Prostate gland (tissue), 2 donors: ENCODE measurements at regions not wholly inside any gene's neighbourhood (a gene's known extent, or its start where the extent isn't known, plus 50 kb on each side); places are given as distances from the start of the nearest gene placed in this dataset.

Experiments used
- POLR2A ChIP-seq: fragments of 450-650 bp; IDR thresholded peaks from one replicate; pipeline ENCODE4 v1.6.1; 2016; ENCODE audit warnings: antibody characterized with exemption, mild to moderate bottlenecking
- TF ChIP-seq, protein P1 (sequence below), 4 experiments: fragments of 200-600 bp in 2 of 4; fragments of 450-650 bp in 2 of 4; sonication (generic) in 2 of 4; IDR thresholded peaks; 1 replicate in 3 of 4; 2 replicates in 1 of 4; pipeline ENCODE4 v1.5.1; 2016 to 2019; ENCODE audit warnings: antibody characterized with exemption in 4 of 4, mild to moderate bottlenecking in 2 of 4, moderate library complexity in 2 of 4

DNA sequence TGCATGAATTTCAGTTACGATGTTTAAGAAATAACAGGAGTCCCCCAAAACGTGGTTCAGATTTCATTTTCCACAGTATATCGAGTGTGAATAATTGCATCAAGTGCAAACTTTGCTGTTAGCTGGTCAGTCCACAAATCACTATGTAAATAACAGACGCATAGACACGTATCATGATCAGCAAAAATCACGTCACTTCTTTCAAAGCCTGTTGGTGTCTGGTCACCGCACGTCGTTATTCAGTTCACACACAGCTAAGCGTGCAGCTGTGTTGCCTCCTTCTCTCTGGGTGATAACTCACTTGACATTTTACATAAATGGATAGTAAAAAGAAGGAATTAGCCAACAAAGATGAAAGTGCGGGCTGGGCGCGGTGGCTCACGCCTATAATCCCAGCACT lies 126.8 kb upstream of the MED13L start:
- no peak for TF ChIP-seq POLR2A
- TF ChIP-seq, protein P1, sequence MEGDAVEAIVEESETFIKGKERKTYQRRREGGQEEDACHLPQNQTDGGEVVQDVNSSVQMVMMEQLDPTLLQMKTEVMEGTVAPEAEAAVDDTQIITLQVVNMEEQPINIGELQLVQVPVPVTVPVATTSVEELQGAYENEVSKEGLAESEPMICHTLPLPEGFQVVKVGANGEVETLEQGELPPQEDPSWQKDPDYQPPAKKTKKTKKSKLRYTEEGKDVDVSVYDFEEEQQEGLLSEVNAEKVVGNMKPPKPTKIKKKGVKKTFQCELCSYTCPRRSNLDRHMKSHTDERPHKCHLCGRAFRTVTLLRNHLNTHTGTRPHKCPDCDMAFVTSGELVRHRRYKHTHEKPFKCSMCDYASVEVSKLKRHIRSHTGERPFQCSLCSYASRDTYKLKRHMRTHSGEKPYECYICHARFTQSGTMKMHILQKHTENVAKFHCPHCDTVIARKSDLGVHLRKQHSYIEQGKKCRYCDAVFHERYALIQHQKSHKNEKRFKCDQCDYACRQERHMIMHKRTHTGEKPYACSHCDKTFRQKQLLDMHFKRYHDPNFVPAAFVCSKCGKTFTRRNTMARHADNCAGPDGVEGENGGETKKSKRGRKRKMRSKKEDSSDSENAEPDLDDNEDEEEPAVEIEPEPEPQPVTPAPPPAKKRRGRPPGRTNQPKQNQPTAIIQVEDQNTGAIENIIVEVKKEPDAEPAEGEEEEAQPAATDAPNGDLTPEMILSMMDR (IDR thresholded peaks at IDR 0.05) = no peak
